ENCODE measurements at regions not wholly inside any gene's neighbourhood (a gene's known extent, or its start where the extent isn't known, plus 50 kb on each side); places are given as distances from the start of the nearest gene placed in this dataset.

DNA sequence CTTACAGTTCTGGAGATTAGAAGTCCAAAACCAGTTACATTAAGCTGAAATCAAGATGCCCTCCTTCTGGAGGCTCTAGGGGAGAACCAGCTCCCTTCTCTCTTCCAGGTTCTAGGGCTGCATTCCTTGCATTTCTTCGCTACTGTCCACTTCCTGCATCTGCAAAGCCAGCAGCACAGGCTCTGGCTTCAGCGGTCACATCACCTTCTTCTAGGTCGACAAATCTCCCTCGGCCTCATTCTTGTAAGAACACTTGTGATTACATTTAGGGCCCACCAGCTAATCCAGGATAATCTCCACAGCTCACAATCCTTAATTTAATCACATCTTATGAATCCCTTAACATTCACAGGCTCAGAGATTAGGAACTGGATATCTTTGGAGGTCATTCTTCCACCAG is 73.8 kb downstream of the MINAR1 start:
- TF ChIP-seq, protein P1, sequence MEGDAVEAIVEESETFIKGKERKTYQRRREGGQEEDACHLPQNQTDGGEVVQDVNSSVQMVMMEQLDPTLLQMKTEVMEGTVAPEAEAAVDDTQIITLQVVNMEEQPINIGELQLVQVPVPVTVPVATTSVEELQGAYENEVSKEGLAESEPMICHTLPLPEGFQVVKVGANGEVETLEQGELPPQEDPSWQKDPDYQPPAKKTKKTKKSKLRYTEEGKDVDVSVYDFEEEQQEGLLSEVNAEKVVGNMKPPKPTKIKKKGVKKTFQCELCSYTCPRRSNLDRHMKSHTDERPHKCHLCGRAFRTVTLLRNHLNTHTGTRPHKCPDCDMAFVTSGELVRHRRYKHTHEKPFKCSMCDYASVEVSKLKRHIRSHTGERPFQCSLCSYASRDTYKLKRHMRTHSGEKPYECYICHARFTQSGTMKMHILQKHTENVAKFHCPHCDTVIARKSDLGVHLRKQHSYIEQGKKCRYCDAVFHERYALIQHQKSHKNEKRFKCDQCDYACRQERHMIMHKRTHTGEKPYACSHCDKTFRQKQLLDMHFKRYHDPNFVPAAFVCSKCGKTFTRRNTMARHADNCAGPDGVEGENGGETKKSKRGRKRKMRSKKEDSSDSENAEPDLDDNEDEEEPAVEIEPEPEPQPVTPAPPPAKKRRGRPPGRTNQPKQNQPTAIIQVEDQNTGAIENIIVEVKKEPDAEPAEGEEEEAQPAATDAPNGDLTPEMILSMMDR (IDR thresholded peaks at IDR 0.05), result no peak
- no peak for TF ChIP-seq POLR2A (IDR thresholded peaks at IDR 0.05)
- no peak for TF ChIP-seq POLR2AphosphoS5 (IDR thresholded peaks at IDR 0.05; ENCODE audit: insufficient read depth in 1 of 2, low read depth in 1 of 2)
